Skeletal muscle satellite cell (primary cell): ENCODE measurements at regions not wholly inside any gene's neighbourhood (a gene's known extent, or its start where the extent isn't known, plus 50 kb on each side); places are given as distances from the start of the nearest gene placed in this dataset.

Experiments used
- H3K27me3 ChIP-seq: 2 replicates; pipeline ENCODE4 v1.7.0; 2013; ENCODE audit warnings: low read length; ENCODE audit not compliant: control insufficient read depth, insufficient read depth
- H3K36me3 ChIP-seq: 2 replicates; pipeline ENCODE4 v1.7.0; 2013; ENCODE audit warnings: mild to moderate bottlenecking, control low read depth, low read length; ENCODE audit not compliant: insufficient read depth
- H3K4me1 ChIP-seq: 2 replicates; pipeline ENCODE4 v1.7.0; 2013; ENCODE audit warnings: low read length; ENCODE audit not compliant: control insufficient read depth, insufficient read depth
- H3K4me2 ChIP-seq: 2 replicates; pipeline ENCODE4 v1.7.0; 2013; ENCODE audit warnings: mild to moderate bottlenecking, low read length
- H3K4me3 ChIP-seq: 2 replicates; pipeline ENCODE4 v1.7.0; 2013; ENCODE audit warnings: low read length
- H3K9ac ChIP-seq: 2 replicates; pipeline ENCODE4 v1.7.0; 2013; ENCODE audit warnings: mild to moderate bottlenecking, low read depth, low read length, moderate library complexity
- H3K9me3 ChIP-seq: replicated peaks from 2 replicates; pipeline ENCODE4 v1.7.0; 2013; ENCODE audit warnings: mild to moderate bottlenecking, control low read depth, low read length

- H3K27me3 ChIP-seq = peaks cover 3% of the 10 kb centered on the region
- H3K4me1 ChIP-seq = peaks cover 14% of the 10 kb centered on the region
Observed at GRCh38 chr2:191738003-191738402, 60.1 kb downstream of the NABP1 start.

GRCh38 chr2:191738667-191739066 is 60.7 kb downstream of the NABP1 start:
- Histone ChIP-seq H3K36me3 (no peaks in the 10 kb centered on the region), H3K9ac (no peak overlapping the region), H3K9me3 (no peaks in the 10 kb centered on the region), H3K4me1 (peaks cover 14% of the 10 kb centered on the region), H3K4me2 (peak overlapping the region; percentile 31), H3K27me3 (peaks cover 3% of the 10 kb centered on the region), H3K4me3 (no peak overlapping the region)

More at GRCh38 chr2:191738003-191738402, 60.1 kb downstream of the NABP1 start:
- no peak overlapping the region for H3K9ac ChIP-seq
- no peak overlapping the region for H3K4me2 ChIP-seq
- H3K9me3 ChIP-seq = no peaks in the 10 kb centered on the region
- no peak overlapping the region for H3K4me3 ChIP-seq
- no peaks in the 10 kb centered on the region for H3K36me3 ChIP-seq

- no peak overlapping the region for H3K9ac ChIP-seq
- H3K27me3 ChIP-seq = peaks cover 3% of the 10 kb centered on the region
- H3K4me2 ChIP-seq = peak overlapping the region; percentile 31
- H3K9me3 ChIP-seq = no peaks in the 10 kb centered on the region
- H3K36me3 ChIP-seq = no peaks in the 10 kb centered on the region
- no peak overlapping the region for H3K4me3 ChIP-seq
- peaks cover 14% of the 10 kb centered on the region for H3K4me1 ChIP-seq
Observed at GRCh38 chr2:191739194-191739593, 61.3 kb downstream of the NABP1 start.

GRCh38 chr2:191740016-191740419 is 62.1 kb downstream of the NABP1 start:
- no peak overlapping the region for H3K9ac ChIP-seq
- peaks cover 3% of the 10 kb centered on the region for H3K27me3 ChIP-seq
- no peaks in the 10 kb centered on the region for H3K9me3 ChIP-seq
- H3K4me1 ChIP-seq = peaks cover 14% of the 10 kb centered on the region
- H3K4me2 ChIP-seq = no peak overlapping the region
- no peaks in the 10 kb centered on the region for H3K36me3 ChIP-seq
- no peak overlapping the region for H3K4me3 ChIP-seq

DNA sequence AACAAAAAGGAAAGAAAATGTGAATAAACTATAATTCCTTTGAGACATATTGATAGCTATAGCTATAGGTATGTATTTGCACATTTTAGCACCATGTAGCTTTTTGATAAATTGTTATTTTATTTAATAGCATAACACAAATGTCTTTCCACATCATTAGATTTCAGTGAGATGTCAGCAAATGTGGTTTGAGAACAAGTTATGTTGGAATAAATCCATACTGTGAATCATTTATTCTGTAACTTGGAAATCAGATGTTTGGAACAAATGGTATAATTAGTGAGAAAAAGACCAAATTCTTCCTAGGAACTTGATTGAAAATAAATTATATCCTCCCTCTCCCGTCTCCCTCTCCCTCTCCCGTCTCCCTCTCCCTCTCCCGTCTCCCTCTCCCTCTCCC is 62.8 kb downstream of the NABP1 start:
- Histone ChIP-seq H3K9me3 (no peaks in the 10 kb centered on the region), H3K4me1 (peaks cover 14% of the 10 kb centered on the region), H3K9ac (no peak overlapping the region), H3K27me3 (peaks cover 3% of the 10 kb centered on the region), H3K4me3 (no peak overlapping the region), H3K36me3 (no peaks in the 10 kb centered on the region), H3K4me2 (peak overlapping the region; percentile 62)

- no peak overlapping the region for H3K4me3 ChIP-seq
- H3K4me2 ChIP-seq = no peak overlapping the region
- peaks cover 27% of the 10 kb centered on the region for H3K4me1 ChIP-seq
- H3K9ac ChIP-seq = no peak overlapping the region
- H3K9me3 ChIP-seq = no peaks in the 10 kb centered on the region
- no peaks in the 10 kb centered on the region for H3K27me3 ChIP-seq
- H3K36me3 ChIP-seq = no peaks in the 10 kb centered on the region
Observed at GRCh38 chr2:191746346-191747169, 68.6 kb downstream of the NABP1 start.

DNA sequence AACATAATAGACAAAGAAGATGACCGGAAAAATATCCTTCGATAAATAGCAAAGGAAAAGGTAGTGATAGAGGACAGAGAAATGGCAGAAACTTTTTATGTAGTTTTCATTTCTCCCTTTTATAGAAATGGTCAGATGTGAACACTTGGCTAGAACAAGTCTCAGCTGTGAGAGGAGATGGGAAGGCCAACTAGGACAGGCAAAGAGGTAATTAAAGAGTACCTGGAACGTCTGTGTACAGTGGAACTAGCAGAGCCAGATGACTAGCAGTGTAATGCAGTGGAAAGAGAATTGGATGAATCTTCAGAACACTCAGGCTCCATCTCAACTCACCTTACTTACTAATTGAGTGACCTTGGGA is 69.2 kb downstream of the NABP1 start:
- Histone ChIP-seq H3K4me1 (peaks cover 27% of the 10 kb centered on the region), H3K9ac (no peak overlapping the region), H3K9me3 (no peaks in the 10 kb centered on the region), H3K27me3 (no peaks in the 10 kb centered on the region), H3K4me3 (no peak overlapping the region), H3K4me2 (no peak overlapping the region), H3K36me3 (no peaks in the 10 kb centered on the region)

DNA sequence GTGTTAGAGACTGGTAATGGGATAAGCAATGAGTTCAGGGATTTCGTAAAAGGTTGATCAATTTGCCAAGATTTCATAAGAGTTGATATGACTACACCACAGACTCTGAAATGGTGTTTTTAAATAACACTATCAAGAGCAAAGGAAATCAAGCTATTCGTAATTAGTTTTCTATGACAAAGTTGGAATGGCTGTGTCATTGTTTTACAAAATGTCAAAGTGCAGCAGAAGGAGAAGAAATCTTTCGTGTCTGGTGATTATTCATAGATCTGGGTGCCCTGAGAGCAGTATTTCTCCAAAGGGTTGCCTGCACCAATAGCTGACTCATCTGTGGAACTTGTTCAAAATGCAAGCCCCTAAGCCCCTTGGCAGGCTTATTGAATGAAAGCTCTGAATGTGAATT is 70.1 kb downstream of the NABP1 start:
- no peaks in the 10 kb centered on the region for H3K9me3 ChIP-seq
- no peaks in the 10 kb centered on the region for H3K36me3 ChIP-seq
- H3K4me3 ChIP-seq = no peak overlapping the region
- peak overlapping the region; percentile 30 for H3K4me2 ChIP-seq
- no peak overlapping the region for H3K9ac ChIP-seq
- peaks cover 27% of the 10 kb centered on the region for H3K4me1 ChIP-seq
- no peaks in the 10 kb centered on the region for H3K27me3 ChIP-seq

DNA sequence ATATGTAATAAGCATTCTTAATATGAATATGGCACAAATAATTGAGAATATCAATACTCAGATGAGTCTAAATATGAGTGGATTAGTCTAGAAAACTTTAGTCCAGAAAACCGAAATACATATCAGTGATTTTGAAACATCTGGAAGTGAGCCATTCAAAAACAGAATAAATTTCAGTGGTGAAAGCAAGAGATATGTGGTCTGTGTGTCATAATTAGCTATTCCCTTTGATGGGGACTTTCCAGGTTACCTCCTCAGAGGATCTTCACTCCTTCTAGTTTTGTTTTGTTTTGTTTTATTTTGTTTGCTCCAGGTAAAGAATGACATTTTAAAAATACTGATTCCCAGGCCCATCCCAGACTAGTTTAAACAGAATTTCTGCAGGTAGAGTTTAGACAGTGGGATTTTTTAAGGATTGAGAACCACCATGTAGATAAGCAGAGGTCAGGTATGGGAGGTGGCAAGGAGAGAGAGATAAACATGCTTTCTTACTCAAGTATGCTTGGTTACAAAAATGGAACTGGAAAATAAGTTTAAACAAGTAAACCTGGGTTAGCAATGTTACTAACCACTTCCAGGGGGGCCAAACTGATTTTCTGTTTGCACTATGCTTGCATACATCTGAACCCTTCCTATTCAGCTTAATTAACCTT is 70.7 kb downstream of the NABP1 start:
- Histone ChIP-seq H3K4me1 (peaks cover 27% of the 10 kb centered on the region), H3K27me3 (no peaks in the 10 kb centered on the region), H3K36me3 (no peaks in the 10 kb centered on the region), H3K9ac (no peak overlapping the region), H3K4me2 (peak overlapping the region; percentile 30), H3K4me3 (no peak overlapping the region), H3K9me3 (no peaks in the 10 kb centered on the region)

GRCh38 chr2:191749181-191749540 is 71.2 kb downstream of the NABP1 start:
- H3K27me3 ChIP-seq = no peaks in the 10 kb centered on the region
- H3K4me3 ChIP-seq = no peak overlapping the region
- no peaks in the 10 kb centered on the region for H3K9me3 ChIP-seq
- H3K9ac ChIP-seq = no peak overlapping the region
- peaks cover 27% of the 10 kb centered on the region for H3K4me1 ChIP-seq
- H3K36me3 ChIP-seq = no peaks in the 10 kb centered on the region
- H3K4me2 ChIP-seq = no peak overlapping the region

- Histone ChIP-seq H3K27me3 (no peaks in the 10 kb centered on the region), H3K9ac (no peak overlapping the region), H3K4me1 (peaks cover 7% of the 10 kb centered on the region), H3K36me3 (no peaks in the 10 kb centered on the region), H3K9me3 (no peaks in the 10 kb centered on the region), H3K4me2 (no peak overlapping the region), H3K4me3 (no peak overlapping the region)
Observed at GRCh38 chr2:191754103-191754502, 76.2 kb downstream of the NABP1 start.

- H3K36me3 ChIP-seq = no peaks in the 10 kb centered on the region
- H3K9ac ChIP-seq = no peak overlapping the region
- H3K27me3 ChIP-seq = no peaks in the 10 kb centered on the region
- H3K4me1 ChIP-seq = peaks cover 7% of the 10 kb centered on the region
- no peaks in the 10 kb centered on the region for H3K9me3 ChIP-seq
- no peak overlapping the region for H3K4me2 ChIP-seq
- no peak overlapping the region for H3K4me3 ChIP-seq
Observed at GRCh38 chr2:191756761-191757160, 78.8 kb downstream of the NABP1 start.
